ENCODE measurements at regions not wholly inside any gene's neighbourhood (a gene's known extent, or its start where the extent isn't known, plus 50 kb on each side); places are given as distances from the start of the nearest gene placed in this dataset.

DNA sequence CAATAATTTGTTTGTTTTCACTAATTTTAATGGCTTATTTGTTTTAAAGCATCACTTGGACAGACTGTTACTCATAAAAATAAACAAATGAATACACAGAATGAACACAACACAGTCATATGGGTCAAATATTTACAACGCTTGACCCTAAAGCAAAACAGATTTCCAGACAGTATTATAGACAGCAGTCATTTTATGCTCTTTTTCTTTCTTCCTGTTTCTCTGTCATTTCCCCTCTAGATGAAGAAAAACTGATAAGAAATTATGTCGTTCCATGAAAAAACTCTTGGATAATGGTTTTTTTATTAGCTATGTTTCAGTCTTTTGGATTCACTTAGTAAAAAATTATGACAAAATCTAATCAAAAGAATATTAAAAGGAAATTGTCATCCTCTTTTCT is 297.3 kb upstream of the NEGR1 start:
- TF ChIP-seq POLR2A (IDR thresholded peaks at IDR 0.05), result no peak
- no peak for TF ChIP-seq CTCF (IDR thresholded peaks at IDR 0.05)
- intact Hi-C loops (cut with DNase I), result no loop called here
- Histone ChIP-seq H3K27ac (no peak overlapping the region), H3K36me3 (no peaks in the 10 kb centered on the region), H3K4me3 (no peak overlapping the region), H3K27me3 (no peaks in the 10 kb centered on the region), H3K9me3 (no peaks in the 10 kb centered on the region), H3K4me1 (no peaks in the 10 kb centered on the region)
- 54 to 68% (median 62%) methylated on average over 2 of the region's 2 CpGs for WGBS, 4 donors
- DNase-seq (no peak), ATAC-seq (no peak)

DNA sequence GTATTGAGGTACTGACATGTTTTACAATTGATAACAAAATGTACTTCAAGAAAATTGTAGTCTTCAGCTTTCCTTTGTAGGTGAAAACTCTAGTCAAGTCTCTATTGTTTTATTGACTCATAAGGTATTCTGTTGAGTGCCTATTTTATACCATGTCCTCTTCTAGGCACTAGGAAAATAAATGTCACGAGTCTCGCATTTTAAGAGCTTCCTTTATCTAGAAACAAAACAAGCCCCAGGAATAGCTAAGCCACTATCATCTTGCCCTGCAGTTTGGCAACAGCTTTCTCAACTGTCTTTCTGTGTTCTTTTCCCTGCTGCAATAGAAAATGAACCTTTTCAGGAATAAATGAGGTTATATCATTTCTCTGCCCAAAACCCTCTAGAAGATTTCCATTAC is 288.5 kb upstream of the NEGR1 start:
- ATAC-seq, result peak in 3 of 4 donors; percentile 39 to 69 (median 67)
- Histone ChIP-seq H3K36me3 (no peaks in the 10 kb centered on the region), H3K9me3 (no peaks in the 10 kb centered on the region), H3K27me3 (no peaks in the 10 kb centered on the region), H3K4me3 (no peak overlapping the region), H3K27ac (peak overlapping the region in 2 of 12 donors; percentile 3 to 14), H3K4me1 (peaks cover 0 to 10% (median 0%) of the 10 kb centered on the region in 12 donors)
- WGBS, 4 donors, result 12 to 28% (median 17%) methylated on average over 2 of the region's 2 CpGs
- TF ChIP-seq CTCF (IDR thresholded peaks at IDR 0.05), result no peak
- no peak for TF ChIP-seq POLR2A (IDR thresholded peaks at IDR 0.05)
- intact Hi-C loops (cut with DNase I), result no loop called here
- DNase-seq, result no peak

DNA sequence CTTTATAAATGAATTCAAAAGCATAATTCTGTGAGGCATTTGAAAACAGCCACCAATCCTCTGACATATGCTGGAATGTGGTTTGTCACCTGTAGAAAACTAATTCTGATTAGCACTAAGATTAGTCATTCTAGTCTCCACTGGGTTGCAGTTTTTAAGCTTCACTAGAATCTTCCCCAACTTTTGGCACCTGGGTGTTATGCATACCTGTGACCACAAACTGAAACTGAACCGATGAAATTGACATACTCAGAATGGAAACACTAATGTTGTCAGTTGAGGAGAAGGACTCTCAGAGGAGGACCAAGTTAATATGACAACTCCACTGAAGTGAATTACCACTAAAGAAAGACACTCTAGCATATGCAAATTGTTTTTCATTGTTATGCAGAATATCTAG is 285.8 kb upstream of the NEGR1 start:
- ATAC-seq, result no peak
- H3K36me3 ChIP-seq, result no peaks in the 10 kb centered on the region
- H3K9me3 ChIP-seq, result no peaks in the 10 kb centered on the region
- no peak overlapping the region for H3K4me3 ChIP-seq
- no peaks in the 10 kb centered on the region for H3K27me3 ChIP-seq
- 23 to 68% (median 46%) methylated on average over 1 of the region's 1 CpG for WGBS, 4 donors
- H3K27ac ChIP-seq, result no peak overlapping the region
- H3K4me1 ChIP-seq, result peaks cover 0 to 10% (median 0%) of the 10 kb centered on the region in 12 donors
- TF ChIP-seq CTCF (IDR thresholded peaks at IDR 0.05) (no peak), POLR2A (IDR thresholded peaks at IDR 0.05) (no peak)
- no peak for DNase-seq
- intact Hi-C loops (cut with DNase I), result no loop called here

GRCh38 chr1:72567521-72567920 is 285.2 kb upstream of the NEGR1 start:
- Histone ChIP-seq H3K36me3 (no peaks in the 10 kb centered on the region), H3K27me3 (no peaks in the 10 kb centered on the region), H3K4me1 (peaks cover 0 to 10% (median 0%) of the 10 kb centered on the region in 12 donors), H3K4me3 (no peak overlapping the region), H3K27ac (no peak overlapping the region), H3K9me3 (no peaks in the 10 kb centered on the region)
- DNase-seq, result no peak
- intact Hi-C loops (cut with DNase I), result no loop called here
- TF ChIP-seq POLR2A (IDR thresholded peaks at IDR 0.05) (no peak), CTCF (IDR thresholded peaks at IDR 0.05) (no peak)
- no peak for ATAC-seq

Data from heart left ventricle (tissue), 16 donors.